H1 (cell line): ENCODE measurements at regions not wholly inside any gene's neighbourhood (a gene's known extent, or its start where the extent isn't known, plus 50 kb on each side); places are given as distances from the start of the nearest gene placed in this dataset.

Experiments
- ATF2 ChIP-seq: IDR thresholded peaks from 2 replicates; pipeline ENCODE4 v1.6.1; 2012; ENCODE audit warnings: low read length, inconsistent platforms
- BACH1 ChIP-seq: IDR thresholded peaks from 2 replicates; pipeline ENCODE4 v1.6.1; 2012; ENCODE audit warnings: low read length, improper control_type of control experiment
- CHD1 ChIP-seq: IDR thresholded peaks from 2 replicates; pipeline ENCODE4 v1.6.1; 2012; ENCODE audit warnings: low read depth, low read length, improper control_type of control experiment
- CTCF ChIP-seq, 3 experiments: IDR thresholded peaks; 1 replicate in 2 of 3; 2 replicates in 1 of 3; pipeline versions ENCODE4 v1.5.1 to v1.6.1; 2011; ENCODE audit warnings: low read length in 3 of 3, mild to moderate bottlenecking in 3 of 3, inconsistent platforms in 2 of 3, low read depth in 1 of 3, moderate library complexity in 1 of 3; ENCODE audit not compliant: insufficient read depth in 1 of 3; ENCODE audit errors: control extremely low read depth in 1 of 3
- EGR1 ChIP-seq: IDR thresholded peaks from 2 replicates; pipeline ENCODE4 v1.6.1; 2011; ENCODE audit warnings: low read depth, low read length, borderline replicate concordance
- EZH2 ChIP-seq: fragments of 200-600 bp; sonication (generic); IDR thresholded peaks from 2 replicates; pipeline ENCODE4 v1.7.1; 2012; ENCODE audit warnings: low read depth, mild to moderate bottlenecking, moderate library complexity, low read length, inconsistent platforms; ENCODE audit not compliant: severe bottlenecking
- JUN ChIP-seq: IDR thresholded peaks from 2 replicates; pipeline ENCODE4 v1.6.1; 2011; ENCODE audit warnings: low read depth, mild to moderate bottlenecking, improper control_type of control experiment, low read length
- KDM5A ChIP-seq: fragments of 200-600 bp; IDR thresholded peaks from 2 replicates; pipeline ENCODE4 v1.7.1; 2012; ENCODE audit warnings: mild to moderate bottlenecking, low read length, inconsistent platforms, mixed read lengths
- POLR2A ChIP-seq, 2 experiments: IDR thresholded peaks; 1 replicate in 1 of 2; 2 replicates in 1 of 2; pipeline ENCODE4 v1.6.1; 2011; ENCODE audit warnings: low read depth in 2 of 2, low read length in 2 of 2, mild to moderate bottlenecking in 2 of 2; ENCODE audit errors: control extremely low read depth in 1 of 2
- POLR2AphosphoS5 ChIP-seq: IDR thresholded peaks from 2 replicates; pipeline ENCODE4 v1.6.1; 2011; ENCODE audit warnings: low read depth, low read length
- TAF1 ChIP-seq: IDR thresholded peaks from 2 replicates; pipeline ENCODE4 v1.6.1; 2011; ENCODE audit warnings: mild to moderate bottlenecking, low read depth, low read length
- USF2 ChIP-seq: IDR thresholded peaks from 2 replicates; pipeline ENCODE4 v1.6.1; 2011; ENCODE audit warnings: low read length, improper control_type of control experiment

- no peak for TF ChIP-seq POLR2AphosphoS5
- TF ChIP-seq EZH2, result no peak
- TF ChIP-seq CTCF (IDR thresholded peaks at IDR 0.05; ENCODE audit: control extremely low read depth in 1 of 3, insufficient read depth in 1 of 3, low read depth in 1 of 3, low read length in 3 of 3), result no peak
- no peak for TF ChIP-seq USF2
- TF ChIP-seq ATF2, result no peak
- TF ChIP-seq BACH1, result no peak
- TF ChIP-seq TAF1, result no peak
- no peak for TF ChIP-seq KDM5A
- TF ChIP-seq CHD1, result no peak
- TF ChIP-seq POLR2A (IDR thresholded peaks at IDR 0.05; ENCODE audit: control extremely low read depth in 1 of 2, low read depth in 2 of 2, low read length in 2 of 2), result no peak
- no peak for TF ChIP-seq JUN
- no peak for TF ChIP-seq EGR1
Measured at GRCh38 chr13:24986826-24987225, 109.1 kb upstream of the PABPC3 start.
